ENCODE measurements at regions not wholly inside any gene's neighbourhood (a gene's known extent, or its start where the extent isn't known, plus 50 kb on each side); places are given as distances from the start of the nearest gene placed in this dataset.
"Not testable (repeated sequence)": the region's sequence is repeated elsewhere in the genome, so short reads cannot be mapped to it uniquely, and the experiment has no call there.

DNA sequence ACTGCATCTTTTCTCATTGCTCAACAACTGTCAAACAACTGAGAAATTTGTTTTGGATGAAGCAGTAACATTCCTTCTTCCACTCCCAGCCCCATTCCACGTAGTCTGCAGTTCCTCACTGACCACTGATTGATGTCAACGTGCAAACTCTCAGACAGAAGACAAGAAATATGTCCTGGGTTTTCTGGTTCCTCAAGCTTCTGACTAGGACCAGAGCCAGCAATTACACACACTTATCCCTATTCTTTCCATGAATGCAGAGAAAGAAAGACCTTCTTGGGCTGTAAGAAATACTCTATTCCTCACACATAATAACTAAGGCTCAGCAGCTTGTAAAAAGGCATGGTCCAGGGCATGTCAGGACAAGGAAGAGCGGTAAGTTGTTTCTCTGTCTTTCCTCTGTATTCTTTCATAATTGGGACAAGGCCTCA lies 790.1 kb upstream of the SLC35B3 start:
- no peak for TF ChIP-seq CTCF (IDR thresholded peaks at IDR 0.05)
- TF ChIP-seq POLR2AphosphoS5 (IDR thresholded peaks at IDR 0.05; ENCODE audit: low read depth, low read length) = no peak
- TF ChIP-seq, protein P1, sequence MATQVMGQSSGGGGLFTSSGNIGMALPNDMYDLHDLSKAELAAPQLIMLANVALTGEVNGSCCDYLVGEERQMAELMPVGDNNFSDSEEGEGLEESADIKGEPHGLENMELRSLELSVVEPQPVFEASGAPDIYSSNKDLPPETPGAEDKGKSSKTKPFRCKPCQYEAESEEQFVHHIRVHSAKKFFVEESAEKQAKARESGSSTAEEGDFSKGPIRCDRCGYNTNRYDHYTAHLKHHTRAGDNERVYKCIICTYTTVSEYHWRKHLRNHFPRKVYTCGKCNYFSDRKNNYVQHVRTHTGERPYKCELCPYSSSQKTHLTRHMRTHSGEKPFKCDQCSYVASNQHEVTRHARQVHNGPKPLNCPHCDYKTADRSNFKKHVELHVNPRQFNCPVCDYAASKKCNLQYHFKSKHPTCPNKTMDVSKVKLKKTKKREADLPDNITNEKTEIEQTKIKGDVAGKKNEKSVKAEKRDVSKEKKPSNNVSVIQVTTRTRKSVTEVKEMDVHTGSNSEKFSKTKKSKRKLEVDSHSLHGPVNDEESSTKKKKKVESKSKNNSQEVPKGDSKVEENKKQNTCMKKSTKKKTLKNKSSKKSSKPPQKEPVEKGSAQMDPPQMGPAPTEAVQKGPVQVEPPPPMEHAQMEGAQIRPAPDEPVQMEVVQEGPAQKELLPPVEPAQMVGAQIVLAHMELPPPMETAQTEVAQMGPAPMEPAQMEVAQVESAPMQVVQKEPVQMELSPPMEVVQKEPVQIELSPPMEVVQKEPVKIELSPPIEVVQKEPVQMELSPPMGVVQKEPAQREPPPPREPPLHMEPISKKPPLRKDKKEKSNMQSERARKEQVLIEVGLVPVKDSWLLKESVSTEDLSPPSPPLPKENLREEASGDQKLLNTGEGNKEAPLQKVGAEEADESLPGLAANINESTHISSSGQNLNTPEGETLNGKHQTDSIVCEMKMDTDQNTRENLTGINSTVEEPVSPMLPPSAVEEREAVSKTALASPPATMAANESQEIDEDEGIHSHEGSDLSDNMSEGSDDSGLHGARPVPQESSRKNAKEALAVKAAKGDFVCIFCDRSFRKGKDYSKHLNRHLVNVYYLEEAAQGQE (IDR thresholded peaks at IDR 0.05; ENCODE audit: insufficient read depth in 1 of 2, low read depth in 2 of 2, low read length in 1 of 2) = no peak
- no peak for TF ChIP-seq SIN3A (IDR thresholded peaks at IDR 0.05; ENCODE audit: borderline replicate concordance, insufficient read depth, low read depth, low read length)
- no peak for TF ChIP-seq TCF7L2 (IDR thresholded peaks at IDR 0.05; ENCODE audit: low read depth, low read length)
- Histone ChIP-seq H3K4me1 (ENCODE audit: control insufficient read depth, insufficient read depth, low read length) (no peaks in the 10 kb centered on the region), H3K9me3 (ENCODE audit: control insufficient read depth, insufficient read depth, low read depth, low read length) (no peaks in the 10 kb centered on the region), H3K27me3 (ENCODE audit: control insufficient read depth, insufficient read depth, low read length) (no peaks in the 10 kb centered on the region), H3K36me3 (ENCODE audit: control insufficient read depth, insufficient read depth, low read length) (no peaks in the 10 kb centered on the region), H3K4me3 (ENCODE audit: low read depth in 2 of 2, low read length in 2 of 2) (no peak overlapping the region), H3K27ac (ENCODE audit: low read length) (no peak overlapping the region)
- ATAC-seq (no peak), DNase-seq (ENCODE audit: low read depth, low spot score) (no peak)
- intact Hi-C loops (cut with micrococcal nuclease; ENCODE audit: unreplicated experiment) = no loop called here
- no TSS peak for BruUV-seq (replicated peaks)
- ChIA-PET POLR2A (no interaction called here), CTCF (no interaction called here)
- in situ Hi-C loops (cut with HindIII; ENCODE audit: low pct_unique_long_range_greater_than_20kb, low sequenced_read_pairs) = no loop called here

DNA sequence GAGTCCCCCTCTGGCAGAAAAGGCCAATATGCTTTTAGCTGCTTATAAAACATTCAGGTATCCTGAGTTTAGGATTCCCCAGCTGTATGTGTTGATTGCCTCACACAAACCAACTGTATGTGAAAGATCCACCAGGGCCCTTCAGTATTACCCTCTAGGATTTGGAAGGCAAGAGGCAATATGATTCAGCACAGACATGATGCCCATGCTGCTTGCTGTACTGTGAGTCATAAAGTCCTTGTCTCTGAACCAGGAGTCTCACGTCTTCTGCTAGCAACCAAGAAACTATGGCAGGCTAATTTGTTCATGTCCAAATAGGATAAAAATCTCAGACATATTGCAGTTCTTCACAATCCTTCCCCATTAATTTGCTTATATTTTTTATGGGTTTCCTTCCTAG lies 789.2 kb upstream of the SLC35B3 start:
- no TSS peak for BruUV-seq (replicated peaks)
- POLR2A ChIA-PET = no interaction called here
- CTCF ChIA-PET = no interaction called here
- intact Hi-C loops (cut with micrococcal nuclease; ENCODE audit: unreplicated experiment) = no loop called here
- TF ChIP-seq POLR2AphosphoS5 (IDR thresholded peaks at IDR 0.05; ENCODE audit: low read depth, low read length) (no peak), CTCF (IDR thresholded peaks at IDR 0.05) (no peak), SIN3A (IDR thresholded peaks at IDR 0.05; ENCODE audit: borderline replicate concordance, insufficient read depth, low read depth, low read length) (no peak)
- no peaks in the 10 kb centered on the region for H3K36me3 ChIP-seq (ENCODE audit: control insufficient read depth, insufficient read depth, low read length)
- H3K4me3 ChIP-seq (ENCODE audit: low read depth in 2 of 2, low read length in 2 of 2) = no peak overlapping the region
- H3K9me3 ChIP-seq (ENCODE audit: control insufficient read depth, insufficient read depth, low read depth, low read length) = no peaks in the 10 kb centered on the region
- H3K4me1 ChIP-seq (ENCODE audit: control insufficient read depth, insufficient read depth, low read length) = no peaks in the 10 kb centered on the region
- no peaks in the 10 kb centered on the region for H3K27me3 ChIP-seq (ENCODE audit: control insufficient read depth, insufficient read depth, low read length)
- in situ Hi-C loops (cut with HindIII; ENCODE audit: low pct_unique_long_range_greater_than_20kb, low sequenced_read_pairs) = no loop called here
- ATAC-seq (no peak), DNase-seq (ENCODE audit: low read depth, low spot score) (no peak)
- no peak overlapping the region for H3K27ac ChIP-seq (ENCODE audit: low read length)

DNA sequence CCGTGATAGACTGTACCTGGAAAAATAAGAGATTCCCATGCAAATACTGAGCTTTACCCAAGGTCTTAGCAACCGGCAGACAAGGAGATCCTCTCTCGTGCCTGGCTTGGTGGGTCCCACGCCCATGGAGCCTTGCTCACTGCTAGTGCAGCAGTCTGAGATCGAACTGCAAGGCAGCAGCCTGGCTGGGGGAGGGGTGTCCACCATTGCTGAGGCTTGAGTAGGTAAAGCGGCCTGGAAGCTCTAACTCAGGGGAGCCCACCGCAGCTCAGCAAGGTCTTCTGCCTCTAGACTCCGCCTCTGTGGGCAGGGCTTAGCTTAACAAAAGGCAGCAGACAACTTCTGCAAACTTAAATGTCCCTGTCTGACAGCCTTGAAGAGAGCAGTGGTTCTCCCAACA lies 778.4 kb upstream of the SLC35B3 start:
- ATAC-seq; H3K9me3 ChIP-seq (ENCODE audit: control insufficient read depth, insufficient read depth, low read depth, low read length); H3K27me3 ChIP-seq (ENCODE audit: control insufficient read depth, insufficient read depth, low read length); BruUV-seq (replicated peaks); H3K27ac ChIP-seq (ENCODE audit: low read length); POLR2A ChIA-PET; H3K4me3 ChIP-seq (ENCODE audit: low read depth in 2 of 2, low read length in 2 of 2); H3K36me3 ChIP-seq (ENCODE audit: control insufficient read depth, insufficient read depth, low read length); intact Hi-C loops (cut with micrococcal nuclease; ENCODE audit: unreplicated experiment); in situ Hi-C loops (cut with HindIII; ENCODE audit: low pct_unique_long_range_greater_than_20kb, low sequenced_read_pairs); DNase-seq (ENCODE audit: low read depth, low spot score); CTCF ChIA-PET; H3K4me1 ChIP-seq (ENCODE audit: control insufficient read depth, insufficient read depth, low read length): not testable (repeated sequence)

Data from Panc1 (cell line).